ENCODE measurements at regions not wholly inside any gene's neighbourhood (a gene's known extent, or its start where the extent isn't known, plus 50 kb on each side); places are given as distances from the start of the nearest gene placed in this dataset.
A peak's percentile ranks its signal among the peaks of the same experiment; 100 is the strongest.
"Not testable (repeated sequence)": the region's sequence is repeated elsewhere in the genome, so short reads cannot be mapped to it uniquely, and the experiment has no call there.

- Mint-ChIP-seq H3K27ac (no peak overlapping the region), H3K4me3 (ENCODE audit: low read depth) (no peak overlapping the region), H3K9me3 (peaks cover 14% of the 10 kb centered on the region), H3K4me1 (ENCODE audit: low read depth) (peaks cover 72% of the 10 kb centered on the region), H3K36me3 (ENCODE audit: low read depth) (peaks cover 22% of the 10 kb centered on the region), H3K27me3 (ENCODE audit: low read depth) (peaks cover 10% of the 10 kb centered on the region)
- DNase-seq (ENCODE audit: low spot score), result no peak
- intact Hi-C loops (cut with micrococcal nuclease), result loop anchor here (10.0 kb wide), 1 partner anchor 802 kb away; no protein-coding TSS in a partner anchor
These were observed 92.3 kb upstream of the CD44 start for GRCh38 chr11:35046681-35047080.

DNA sequence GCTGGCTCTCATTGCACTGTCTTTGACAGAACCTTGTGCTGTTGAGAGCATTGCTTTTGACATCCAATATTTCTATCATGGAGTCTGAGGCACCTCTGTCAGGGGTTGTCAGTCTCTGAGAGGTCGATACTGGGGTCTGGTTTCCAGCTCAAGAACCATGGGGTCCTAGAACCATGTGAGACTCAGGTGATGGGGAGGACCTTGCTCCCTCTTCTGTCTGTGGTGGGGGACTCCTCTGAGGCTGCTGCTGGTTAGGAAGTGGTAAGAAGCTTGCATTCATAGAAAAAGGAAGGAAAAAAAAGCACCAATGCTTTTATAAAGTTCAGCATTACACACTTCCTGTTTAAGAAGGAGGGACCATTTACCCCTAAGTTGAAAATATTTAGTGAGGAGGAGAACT, 91.8 kb upstream of the CD44 start:
- peak; percentile 22 for DNase-seq (ENCODE audit: low spot score)
- Mint-ChIP-seq H3K27ac (peak overlapping the region; percentile 80), H3K27me3 (ENCODE audit: low read depth) (peaks cover 9% of the 10 kb centered on the region), H3K4me3 (ENCODE audit: low read depth) (peak overlapping the region; percentile 45), H3K9me3 (peaks cover 14% of the 10 kb centered on the region), H3K4me1 (ENCODE audit: low read depth) (peaks cover 70% of the 10 kb centered on the region), H3K36me3 (ENCODE audit: low read depth) (peaks cover 23% of the 10 kb centered on the region)
- intact Hi-C loops (cut with micrococcal nuclease), result loop anchor here (10.0 kb wide), 1 partner anchor 802 kb away; no protein-coding TSS in a partner anchor

DNA sequence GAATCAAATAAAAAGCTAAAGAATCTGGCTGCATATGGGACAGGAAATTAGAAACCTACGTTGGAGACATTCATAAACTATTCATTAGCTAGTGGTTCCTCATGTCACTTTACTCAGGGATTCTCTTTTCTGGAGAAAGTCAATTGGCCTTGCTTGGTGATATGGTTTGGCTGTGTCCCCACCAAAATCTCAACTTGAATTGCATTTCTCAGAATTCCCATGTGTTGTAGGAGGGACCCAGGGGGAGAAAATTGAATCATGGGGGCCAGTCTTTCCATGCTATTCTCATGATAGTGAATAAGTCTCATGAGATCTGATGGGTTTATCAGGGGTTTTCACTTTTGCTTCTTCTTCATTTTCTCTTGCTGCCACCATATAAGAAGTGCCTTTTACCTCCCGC, 91.2 kb upstream of the CD44 start:
- Mint-ChIP-seq H3K4me3 (ENCODE audit: low read depth) (no peak overlapping the region), H3K4me1 (ENCODE audit: low read depth) (peaks cover 71% of the 10 kb centered on the region)

GRCh38 chr11:35048346-35048745, 90.6 kb upstream of the CD44 start:
- Mint-ChIP-seq H3K36me3 (ENCODE audit: low read depth) (peaks cover 31% of the 10 kb centered on the region), H3K9me3 (peaks cover 14% of the 10 kb centered on the region), H3K4me1 (ENCODE audit: low read depth) (peaks cover 71% of the 10 kb centered on the region)
- not testable (repeated sequence) for H3K27ac Mint-ChIP-seq; H3K27me3 Mint-ChIP-seq (ENCODE audit: low read depth); H3K4me3 Mint-ChIP-seq (ENCODE audit: low read depth); DNase-seq (ENCODE audit: low spot score)
- intact Hi-C loops (cut with micrococcal nuclease), result loop anchor here (10.0 kb wide), 1 partner anchor 804 kb away; no protein-coding TSS in a partner anchor

More for the DNA sequence above, 91.2 kb upstream of the CD44 start:
- Mint-ChIP-seq H3K27me3 (ENCODE audit: low read depth) (peaks cover 4% of the 10 kb centered on the region), H3K36me3 (ENCODE audit: low read depth) (peaks cover 28% of the 10 kb centered on the region), H3K27ac (no peak overlapping the region), H3K9me3 (peaks cover 14% of the 10 kb centered on the region)
- DNase-seq (ENCODE audit: low spot score), result no peak
- intact Hi-C loops (cut with micrococcal nuclease), result loop anchor here (10.0 kb wide), 1 partner anchor 803 kb away; no protein-coding TSS in a partner anchor

- H3K4me3 Mint-ChIP-seq (ENCODE audit: low read depth), result peak overlapping the region; percentile 68
- peaks cover 1% of the 10 kb centered on the region for H3K27me3 Mint-ChIP-seq (ENCODE audit: low read depth)
- H3K36me3 Mint-ChIP-seq (ENCODE audit: low read depth), result peaks cover 31% of the 10 kb centered on the region
- no peak for DNase-seq (ENCODE audit: low spot score)
- peaks cover 16% of the 10 kb centered on the region for H3K9me3 Mint-ChIP-seq
- H3K4me1 Mint-ChIP-seq (ENCODE audit: low read depth), result peaks cover 66% of the 10 kb centered on the region
- peak overlapping the region; percentile 82 for H3K27ac Mint-ChIP-seq
- intact Hi-C loops (cut with micrococcal nuclease), result loop anchor here (10.0 kb wide), 1 partner anchor 805 kb away; no protein-coding TSS in a partner anchor
These were observed 89.0 kb upstream of the CD44 start for GRCh38 chr11:35049859-35050531.

- H3K4me1 Mint-ChIP-seq (ENCODE audit: low read depth), result peaks cover 60% of the 10 kb centered on the region
These were observed 88.4 kb upstream of the CD44 start for GRCh38 chr11:35050541-35050995.

GRCh38 chr11:35056391-35057093, 82.4 kb upstream of the CD44 start:
- H3K4me1 Mint-ChIP-seq (ENCODE audit: low read depth), result peaks cover 29% of the 10 kb centered on the region
- H3K36me3 Mint-ChIP-seq (ENCODE audit: low read depth), result peaks cover 34% of the 10 kb centered on the region
- intact Hi-C loops (cut with micrococcal nuclease), result no loop called here
- H3K4me3 Mint-ChIP-seq (ENCODE audit: low read depth), result no peak overlapping the region
- no peaks in the 10 kb centered on the region for H3K27me3 Mint-ChIP-seq (ENCODE audit: low read depth)
- H3K27ac Mint-ChIP-seq, result no peak overlapping the region
- DNase-seq (ENCODE audit: low spot score), result no peak
- H3K9me3 Mint-ChIP-seq, result peaks cover 29% of the 10 kb centered on the region

More at GRCh38 chr11:35050541-35050995, 88.4 kb upstream of the CD44 start:
- Mint-ChIP-seq H3K9me3 (peaks cover 22% of the 10 kb centered on the region), H3K27ac (peak overlapping the region; percentile 82), H3K36me3 (ENCODE audit: low read depth) (peaks cover 35% of the 10 kb centered on the region), H3K27me3 (ENCODE audit: low read depth) (no peaks in the 10 kb centered on the region), H3K4me3 (ENCODE audit: low read depth) (peak overlapping the region; percentile 68)
- intact Hi-C loops (cut with micrococcal nuclease), result no loop called here
- DNase-seq (ENCODE audit: low spot score), result no peak

- no peak for DNase-seq (ENCODE audit: low spot score)
- intact Hi-C loops (cut with micrococcal nuclease), result no loop called here
- peaks cover 4% of the 10 kb centered on the region for H3K27me3 Mint-ChIP-seq (ENCODE audit: low read depth)
- peaks cover 25% of the 10 kb centered on the region for H3K36me3 Mint-ChIP-seq (ENCODE audit: low read depth)
- H3K27ac Mint-ChIP-seq, result no peak overlapping the region
- peaks cover 29% of the 10 kb centered on the region for H3K9me3 Mint-ChIP-seq
- peaks cover 22% of the 10 kb centered on the region for H3K4me1 Mint-ChIP-seq (ENCODE audit: low read depth)
- no peak overlapping the region for H3K4me3 Mint-ChIP-seq (ENCODE audit: low read depth)
These were observed 80.9 kb upstream of the CD44 start for GRCh38 chr11:35057926-35058668.

DNA sequence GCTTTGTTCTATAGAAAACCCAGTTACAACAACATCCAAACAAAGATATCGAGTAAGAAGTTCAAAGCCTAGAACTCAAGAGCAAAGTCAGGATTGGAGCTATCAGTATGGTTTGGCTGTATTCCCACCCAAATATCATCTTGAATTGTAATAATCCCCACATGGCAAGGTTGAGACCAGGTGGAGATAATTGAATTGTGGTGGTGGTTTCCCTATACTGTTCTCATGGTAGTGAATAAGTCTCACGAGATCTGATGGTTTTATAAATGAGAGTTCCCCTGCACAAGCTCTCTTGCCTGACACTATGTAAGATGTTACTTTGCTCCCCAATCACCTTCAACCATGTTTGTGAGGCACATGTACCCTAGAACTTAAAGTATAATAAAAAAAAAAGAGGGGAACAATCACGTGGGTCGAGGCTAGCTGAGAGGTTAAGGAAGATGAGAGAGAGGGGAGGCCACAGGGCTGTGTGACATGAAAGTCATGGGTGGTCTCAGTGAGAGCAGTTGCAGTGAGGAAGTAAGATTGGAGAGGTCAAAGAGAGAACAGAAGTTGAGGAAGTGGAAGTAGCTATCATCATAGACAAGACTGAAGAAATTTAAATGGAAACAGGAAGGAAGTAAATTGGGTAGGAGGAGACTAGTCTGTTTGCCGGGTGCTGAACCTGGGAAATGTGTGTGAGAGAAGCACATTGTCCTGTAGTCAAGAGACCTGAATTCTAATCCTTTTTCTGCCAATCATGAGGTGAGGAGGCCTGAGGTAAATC, 80.1 kb upstream of the CD44 start:
- intact Hi-C loops (cut with micrococcal nuclease), result no loop called here
- Mint-ChIP-seq H3K9me3 (peaks cover 29% of the 10 kb centered on the region), H3K4me3 (ENCODE audit: low read depth) (no peak overlapping the region)

GRCh38 chr11:35061516-35062440, 77.2 kb upstream of the CD44 start:
- H3K4me3 Mint-ChIP-seq (ENCODE audit: low read depth), result no peak overlapping the region
- H3K27ac Mint-ChIP-seq, result no peak overlapping the region
- peaks cover 11% of the 10 kb centered on the region for H3K27me3 Mint-ChIP-seq (ENCODE audit: low read depth)
- peaks cover 31% of the 10 kb centered on the region for H3K4me1 Mint-ChIP-seq (ENCODE audit: low read depth)
- peaks cover 14% of the 10 kb centered on the region for H3K36me3 Mint-ChIP-seq (ENCODE audit: low read depth)
- H3K9me3 Mint-ChIP-seq, result peaks cover 17% of the 10 kb centered on the region
- intact Hi-C loops (cut with micrococcal nuclease), result no loop called here
- DNase-seq (ENCODE audit: low spot score), result no peak

More for the DNA sequence above, 80.1 kb upstream of the CD44 start:
- no peak for DNase-seq (ENCODE audit: low spot score)
- Mint-ChIP-seq H3K4me1 (ENCODE audit: low read depth) (peaks cover 22% of the 10 kb centered on the region), H3K36me3 (ENCODE audit: low read depth) (peaks cover 25% of the 10 kb centered on the region), H3K27ac (no peak overlapping the region), H3K27me3 (ENCODE audit: low read depth) (peaks cover 4% of the 10 kb centered on the region)

DNA sequence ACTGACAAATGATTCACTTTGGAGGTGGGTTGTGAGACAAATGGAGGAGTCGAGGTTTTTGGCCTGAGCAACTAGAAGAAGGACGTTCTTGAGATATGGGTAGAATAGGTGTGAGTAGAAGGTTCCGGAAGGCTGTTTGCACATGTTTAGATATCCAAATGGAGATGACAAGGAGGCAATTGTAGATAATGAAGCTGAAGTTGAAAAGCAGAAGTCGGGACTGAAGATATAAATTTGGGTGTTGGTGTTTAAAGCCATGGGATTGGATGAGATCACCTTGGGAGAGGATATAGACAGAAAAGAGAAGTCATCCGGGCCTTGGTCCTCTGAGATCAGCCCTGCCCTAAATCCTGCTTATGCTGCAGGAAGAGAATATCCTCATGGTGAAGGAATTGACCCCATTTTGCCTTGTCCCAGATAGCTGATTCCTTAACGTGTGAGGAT, 75.5 kb upstream of the CD44 start:
- Mint-ChIP-seq H3K4me3 (ENCODE audit: low read depth) (no peak overlapping the region), H3K9me3 (peaks cover 11% of the 10 kb centered on the region), H3K4me1 (ENCODE audit: low read depth) (peaks cover 31% of the 10 kb centered on the region), H3K27me3 (ENCODE audit: low read depth) (peaks cover 11% of the 10 kb centered on the region), H3K36me3 (ENCODE audit: low read depth) (peaks cover 10% of the 10 kb centered on the region), H3K27ac (no peak overlapping the region)
- no peak for DNase-seq (ENCODE audit: low spot score)
- intact Hi-C loops (cut with micrococcal nuclease), result no loop called here
